GM19452 (cell line): ENCODE measurements at regions not wholly inside any gene's neighbourhood (a gene's known extent, or its start where the extent isn't known, plus 50 kb on each side); places are given as distances from the start of the nearest gene placed in this dataset.
"Not testable (repeated sequence)": the region's sequence is repeated elsewhere in the genome, so short reads cannot be mapped to it uniquely, and the experiment has no call there.

ENCODE experiments used
- ATAC-seq: cut with Tn5 transposase; IDR thresholded peaks from one replicate; pipeline ENCODE4 v1.9.1; 2021; ENCODE audit not compliant: unreplicated experiment

- no peak for ATAC-seq
These were observed 71.8 kb downstream of the GGTLC2 start for GRCh38 chr22:22716136-22716665.

GRCh38 chr22:22717664-22718063 lies 73.2 kb downstream of the GGTLC2 start:
- ATAC-seq = no peak

- peak; percentile 40 for ATAC-seq
These were observed 75.8 kb downstream of the GGTLC2 start for GRCh38 chr22:22720201-22720723.

DNA sequence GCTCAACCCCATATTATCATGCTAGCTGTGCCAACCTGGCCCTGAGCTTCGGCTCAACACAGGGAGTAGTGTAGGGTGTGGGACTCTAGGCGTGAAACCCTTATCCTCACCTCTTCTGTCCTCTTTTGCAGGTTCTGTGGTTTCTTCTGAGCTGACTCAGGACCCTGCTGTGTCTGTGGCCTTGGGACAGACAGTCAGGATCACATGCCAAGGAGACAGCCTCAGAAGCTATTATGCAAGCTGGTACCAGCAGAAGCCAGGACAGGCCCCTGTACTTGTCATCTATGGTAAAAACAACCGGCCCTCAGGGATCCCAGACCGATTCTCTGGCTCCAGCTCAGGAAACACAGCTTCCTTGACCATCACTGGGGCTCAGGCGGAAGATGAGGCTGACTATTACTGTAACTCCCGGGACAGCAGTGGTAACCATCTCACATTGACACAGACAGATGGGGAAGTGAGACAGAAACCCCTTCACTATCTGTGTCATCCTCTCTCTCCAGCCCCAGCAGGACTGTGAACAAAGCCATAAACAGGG lies 76.4 kb downstream of the GGTLC2 start:
- ATAC-seq = peak; percentile 78

DNA sequence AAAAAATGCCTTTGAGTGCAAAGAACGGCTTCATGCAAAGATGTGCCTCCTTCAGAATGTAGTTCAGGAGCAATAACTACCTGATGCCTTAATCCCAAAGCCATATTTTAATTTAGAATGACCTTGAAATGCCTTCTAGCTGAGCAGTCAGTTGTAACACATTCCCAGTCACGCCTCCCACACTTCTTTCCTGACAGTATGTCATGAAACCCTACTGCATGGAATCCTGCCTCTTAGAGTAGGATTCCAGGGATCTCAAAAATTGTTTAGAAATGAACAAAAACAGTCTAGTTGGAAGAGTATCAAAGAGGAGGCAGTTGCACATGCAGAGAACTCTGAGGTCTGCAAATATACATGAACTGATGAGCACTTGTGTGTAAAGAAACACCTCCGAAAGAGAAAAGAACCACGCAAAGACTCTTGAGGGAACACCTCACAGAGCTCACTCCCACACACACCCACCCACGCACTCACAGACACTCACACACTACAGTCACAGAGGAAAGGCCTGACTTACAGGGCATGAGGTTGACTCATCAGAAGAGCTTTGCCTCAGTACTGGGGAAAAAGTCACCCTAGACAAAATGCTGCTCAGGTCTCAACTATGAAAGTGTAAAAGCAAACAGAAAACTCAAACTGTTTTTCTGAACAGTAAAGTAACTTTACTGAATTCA lies 77.4 kb downstream of the GGTLC2 start:
- ATAC-seq = no peak

- no peak for ATAC-seq
These were observed 84.0 kb downstream of the GGTLC2 start for GRCh38 chr22:22728382-22728781.

DNA sequence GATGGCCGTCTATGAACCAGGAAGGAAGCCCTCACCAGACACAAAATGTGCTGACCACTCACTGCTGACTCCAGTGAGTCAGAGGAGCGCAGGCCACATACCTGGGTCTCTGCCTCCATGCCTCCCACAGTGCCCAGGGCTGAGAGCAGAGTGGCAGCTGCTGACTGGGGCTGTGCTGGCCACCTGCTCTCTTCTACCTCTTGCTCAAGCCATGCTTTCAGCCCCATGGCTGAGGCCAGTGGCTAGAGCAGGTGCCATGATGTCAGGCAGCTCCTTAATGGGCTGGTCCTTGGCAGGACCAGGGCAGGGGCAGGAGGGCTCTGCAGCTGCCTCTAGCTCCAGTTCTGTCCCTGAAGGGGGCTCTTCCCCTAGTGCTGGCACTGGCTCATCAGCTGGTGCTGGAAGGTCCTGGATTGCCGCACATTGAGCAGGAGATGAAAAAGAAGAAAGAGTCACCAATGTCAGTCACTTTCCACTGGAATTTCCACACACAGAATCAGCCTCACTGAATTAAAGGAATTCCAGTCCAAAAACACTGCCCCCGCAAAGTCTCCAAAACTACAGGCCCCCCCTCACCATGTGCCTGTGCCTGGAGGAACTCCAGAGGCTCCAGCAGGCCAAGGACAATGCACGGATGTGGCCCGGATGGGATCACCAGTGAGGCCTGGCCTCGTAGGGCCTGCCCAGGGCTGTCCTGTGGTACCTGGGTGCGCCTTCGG lies 86.4 kb downstream of the GGTLC2 start:
- no peak for ATAC-seq

- ATAC-seq = no peak
These were observed 86.9 kb downstream of the GGTLC2 start for GRCh38 chr22:22731374-22731676.

DNA sequence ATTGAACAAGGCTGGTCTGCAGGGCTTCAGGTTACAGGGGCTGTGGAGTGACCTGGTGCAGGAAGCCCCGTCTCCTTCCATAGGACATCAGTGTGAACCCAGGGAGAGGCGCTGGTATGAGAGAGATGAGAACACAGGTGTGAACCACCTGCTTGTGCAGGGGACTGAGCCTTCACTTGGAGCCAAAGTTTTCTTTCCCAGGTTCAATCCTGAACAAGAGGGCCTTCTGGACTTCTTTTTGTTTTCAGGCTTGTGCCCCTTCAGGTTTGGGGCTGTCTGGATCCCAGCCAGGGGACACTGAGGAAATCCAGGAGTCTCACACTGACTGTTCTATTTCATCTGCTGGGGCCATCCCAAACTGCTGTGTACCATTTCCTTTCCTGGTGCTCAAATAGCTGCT lies 88.6 kb downstream of the GGTLC2 start:
- ATAC-seq = not testable (repeated sequence)

DNA sequence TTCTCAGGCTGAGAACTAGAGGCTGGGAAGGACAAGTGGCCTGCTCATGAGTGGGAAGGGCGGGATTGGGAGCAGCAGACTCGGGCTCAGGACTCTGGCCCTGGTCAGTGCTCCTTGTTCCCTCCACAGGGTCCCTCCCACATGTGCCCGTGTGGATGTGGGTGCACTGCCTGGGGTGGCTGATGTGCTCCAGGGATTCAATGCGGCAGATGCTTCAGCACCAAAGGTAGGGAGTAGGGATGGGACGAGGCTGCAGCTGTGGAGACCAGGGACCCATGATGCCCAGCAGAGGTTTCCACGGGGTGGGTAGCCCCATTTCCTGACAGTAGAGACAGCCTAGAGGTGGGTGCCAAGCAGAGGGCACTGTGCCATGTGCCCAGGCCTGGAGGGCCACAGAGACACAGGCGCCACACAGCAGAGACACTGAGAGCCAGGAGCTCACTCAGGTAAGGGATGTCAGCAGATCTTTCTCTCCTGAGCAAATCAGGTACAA lies 89.5 kb downstream of the GGTLC2 start:
- ATAC-seq = no peak

- not testable (repeated sequence) for ATAC-seq
These were observed 90.2 kb downstream of the GGTLC2 start for GRCh38 chr22:22734395-22735272.

DNA sequence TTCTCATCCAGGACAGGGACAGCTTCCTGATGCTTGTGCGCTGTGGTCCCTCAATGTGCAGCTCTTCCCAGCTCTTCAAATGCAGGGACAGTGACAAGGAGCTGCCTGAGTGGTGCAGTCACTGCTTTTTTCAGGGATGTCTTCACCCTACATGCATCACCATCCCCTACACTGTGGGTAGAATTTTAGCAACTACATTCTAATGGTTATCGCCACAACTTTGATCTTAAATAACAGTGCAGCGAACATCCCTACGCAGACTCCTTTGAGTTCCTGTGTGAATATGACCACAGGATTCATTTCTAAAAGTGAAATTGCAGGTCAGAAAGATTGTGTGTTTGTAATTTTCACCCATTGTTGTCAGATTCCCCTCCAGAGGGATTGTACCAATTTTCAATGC lies 90.9 kb downstream of the GGTLC2 start:
- not testable (repeated sequence) for ATAC-seq

- ATAC-seq = no peak
These were observed 91.5 kb downstream of the GGTLC2 start for GRCh38 chr22:22735695-22736611.

GRCh38 chr22:22737590-22737989 lies 93.2 kb downstream of the GGTLC2 start:
- no peak for ATAC-seq

DNA sequence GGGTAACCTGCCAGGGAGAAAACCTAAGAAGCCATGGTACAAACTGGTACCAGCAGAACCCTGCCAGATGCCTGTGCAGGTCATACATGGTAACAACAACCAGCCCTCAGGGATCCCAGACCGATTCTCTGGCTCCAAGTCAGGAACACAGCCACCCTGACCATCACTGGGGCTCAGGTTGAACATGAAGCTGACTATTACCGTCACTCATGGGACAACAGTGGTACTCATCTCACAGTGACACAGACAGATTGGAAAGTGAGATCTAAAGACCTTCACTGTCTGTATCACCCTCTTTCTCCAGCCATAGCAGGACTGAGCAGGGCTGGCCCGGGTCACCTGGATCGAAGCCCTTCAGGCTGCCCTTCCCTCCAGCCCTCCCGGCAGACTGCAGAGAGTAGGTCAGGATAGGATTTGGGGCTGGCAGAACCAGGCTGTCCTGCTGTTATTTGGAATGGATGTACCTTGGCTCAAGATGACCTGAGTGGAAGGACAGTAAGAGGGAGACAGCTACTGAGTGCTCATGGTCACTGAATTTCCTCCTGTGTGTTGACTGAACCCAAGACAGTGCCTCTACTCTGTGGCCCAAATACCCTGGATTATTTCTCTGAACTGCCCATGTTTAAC lies 94.7 kb downstream of the GGTLC2 start:
- ATAC-seq = no peak

GRCh38 chr22:22740560-22741276 lies 96.3 kb downstream of the GGTLC2 start:
- no peak for ATAC-seq

DNA sequence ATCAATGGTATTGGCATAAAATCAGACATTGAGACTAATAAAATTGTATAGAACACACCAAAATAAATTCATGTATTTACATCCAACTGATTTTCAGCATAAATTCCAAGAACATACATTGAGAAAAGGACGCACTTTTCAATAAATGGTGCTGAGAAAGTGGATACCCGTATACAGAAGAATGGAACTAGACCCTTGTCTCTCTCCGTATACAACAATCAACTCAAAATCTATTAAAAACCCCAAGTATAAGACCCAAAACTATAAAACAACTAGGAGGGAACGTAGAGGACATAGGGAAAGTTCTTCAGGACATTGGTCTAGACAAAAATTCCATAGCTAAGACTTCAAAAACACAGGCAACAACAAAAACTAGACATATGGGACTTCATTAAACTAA lies 97.4 kb downstream of the GGTLC2 start:
- no peak for ATAC-seq

- ATAC-seq = no peak
These were observed 98.2 kb downstream of the GGTLC2 start for GRCh38 chr22:22742641-22743040.
